Ascending aorta (tissue), 2 donors: ENCODE measurements at regions not wholly inside any gene's neighbourhood (a gene's known extent, or its start where the extent isn't known, plus 50 kb on each side); places are given as distances from the start of the nearest gene placed in this dataset.
"Not testable (repeated sequence)": the region's sequence is repeated elsewhere in the genome, so short reads cannot be mapped to it uniquely, and the experiment has no call there.

ENCODE experiments used
- DNase-seq, 2 donors: peaks; one replicate each; pipeline ENCODE4 v3.0.0-alpha.2; 2019; ENCODE audit warnings: low spot score in 2 of 2
- H3K27ac ChIP-seq, 2 donors: fragments of 200-600 bp; sonication (generic); one replicate each; pipeline ENCODE4 v1.5.1; 2016 to 2017; ENCODE audit warnings: mild to moderate bottlenecking in 1 of 2
- H3K27me3 ChIP-seq: fragments of 200-600 bp; sonication (generic); one replicate; pipeline ENCODE4 v1.5.1; 2017
- H3K36me3 ChIP-seq, 2 donors: fragments of 200-600 bp; sonication (generic); one replicate each; pipeline ENCODE4 v1.5.1; 2016
- H3K4me1 ChIP-seq, 2 donors: fragments of 200-600 bp; sonication (generic); one replicate each; pipeline ENCODE4 v1.5.1; 2016 to 2017; ENCODE audit warnings: mild to moderate bottlenecking in 1 of 2
- H3K4me3 ChIP-seq, 2 donors: fragments of 200-600 bp; sonication (generic); one replicate each; pipeline ENCODE4 v1.5.1; 2016 to 2017; ENCODE audit warnings: mild to moderate bottlenecking in 1 of 2
- H3K9me3 ChIP-seq, 2 donors: fragments of 200-600 bp; sonication (generic); one replicate each; pipeline ENCODE4 v1.5.1; 2016
- CTCF ChIP-seq, 3 experiments: fragments of 200-600 bp in 2 of 3; fragments of 450-650 bp in 1 of 3; sonication (generic) in 2 of 3; IDR thresholded peaks; one replicate each; pipeline ENCODE4 v1.5.1; 2016 to 2019; ENCODE audit warnings: antibody characterized with exemption in 3 of 3, mild to moderate bottlenecking in 1 of 3, moderate library complexity in 1 of 3
- intact Hi-C: fragments of 100-400 bp; cut with DNase I; formaldehyde crosslinking; loops from one replicate; pipeline ENCODE4 v1.15.1; 2023

GRCh38 chr1:101567582-101568189, 330.9 kb downstream of the S1PR1 start:
- DNase-seq = no peak
- Histone ChIP-seq H3K27ac (no peak overlapping the region), H3K9me3 (peaks cover 0 to 3% of the 10 kb centered on the region in 2 donors), H3K4me1 (no peaks in the 10 kb centered on the region), H3K4me3 (no peak overlapping the region), H3K27me3 (no peaks in the 10 kb centered on the region), H3K36me3 (no peaks in the 10 kb centered on the region)
- peak; percentile 12 to 40 (median 30) for TF ChIP-seq CTCF (IDR thresholded peaks at IDR 0.05)
- intact Hi-C loops = no loop called here

GRCh38 chr1:101587741-101588140, 350.9 kb downstream of the S1PR1 start:
- Histone ChIP-seq H3K9me3 (no peaks in the 10 kb centered on the region), H3K36me3 (no peaks in the 10 kb centered on the region), H3K4me1 (no peaks in the 10 kb centered on the region), H3K4me3 (no peak overlapping the region), H3K27ac (no peak overlapping the region), H3K27me3 (no peaks in the 10 kb centered on the region)
- DNase-seq = no peak
- intact Hi-C loops = no loop called here
- no peak for TF ChIP-seq CTCF (IDR thresholded peaks at IDR 0.05)

GRCh38 chr1:101588677-101589076, 351.9 kb downstream of the S1PR1 start:
- H3K9me3 ChIP-seq = no peaks in the 10 kb centered on the region
- no peaks in the 10 kb centered on the region for H3K4me1 ChIP-seq
- no peak overlapping the region for H3K27ac ChIP-seq
- no peak for DNase-seq
- H3K27me3 ChIP-seq = no peaks in the 10 kb centered on the region
- intact Hi-C loops = no loop called here
- TF ChIP-seq CTCF (IDR thresholded peaks at IDR 0.05) = no peak
- H3K4me3 ChIP-seq = no peak overlapping the region
- no peaks in the 10 kb centered on the region for H3K36me3 ChIP-seq

- no peaks in the 10 kb centered on the region for H3K4me1 ChIP-seq
Measured at GRCh38 chr1:101592845-101593244, 356.0 kb downstream of the S1PR1 start.

GRCh38 chr1:101595881-101596374, 359.1 kb downstream of the S1PR1 start:
- Histone ChIP-seq H3K27me3 (no peaks in the 10 kb centered on the region), H3K4me1 (no peaks in the 10 kb centered on the region), H3K36me3 (no peaks in the 10 kb centered on the region), H3K4me3 (no peak overlapping the region), H3K9me3 (no peaks in the 10 kb centered on the region), H3K27ac (no peak overlapping the region)
- DNase-seq = no peak
- TF ChIP-seq CTCF (IDR thresholded peaks at IDR 0.05) = no peak
- intact Hi-C loops = no loop called here

More at GRCh38 chr1:101592845-101593244, 356.0 kb downstream of the S1PR1 start:
- H3K4me3 ChIP-seq = no peak overlapping the region
- intact Hi-C loops = no loop called here
- no peak for DNase-seq
- no peak for TF ChIP-seq CTCF (IDR thresholded peaks at IDR 0.05)
- H3K36me3 ChIP-seq = no peaks in the 10 kb centered on the region
- no peaks in the 10 kb centered on the region for H3K27me3 ChIP-seq
- no peak overlapping the region for H3K27ac ChIP-seq
- no peaks in the 10 kb centered on the region for H3K9me3 ChIP-seq

- H3K27ac ChIP-seq, intact Hi-C loops, H3K36me3 ChIP-seq, H3K27me3 ChIP-seq, H3K9me3 ChIP-seq, H3K4me1 ChIP-seq, DNase-seq, H3K4me3 ChIP-seq: not testable (repeated sequence)
Measured at GRCh38 chr1:101600615-101601014, 363.8 kb downstream of the S1PR1 start.
